Activated naive CD4-positive, alpha-beta T cell treated with anti-CD3 and anti-CD28 coated beads, Interleukin-2, amount 50 U/mL, for 24 hours (primary cell): ENCODE measurements at regions not wholly inside any gene's neighbourhood (a gene's known extent, or its start where the extent isn't known, plus 50 kb on each side); places are given as distances from the start of the nearest gene placed in this dataset.

Experiments used
- H3K27ac Mint-ChIP-seq: one replicate; pipeline ENCODE4 v1.8.0; 2021; ENCODE audit warnings: mild to moderate bottlenecking, mixed read lengths
- H3K27me3 Mint-ChIP-seq: one replicate; pipeline ENCODE4 v1.8.0; 2021; ENCODE audit warnings: mixed read lengths
- H3K36me3 Mint-ChIP-seq: one replicate; pipeline ENCODE4 v1.8.0; 2021; ENCODE audit warnings: mixed read lengths
- H3K4me1 Mint-ChIP-seq: one replicate; pipeline ENCODE4 v1.8.0; 2021; ENCODE audit warnings: mixed read lengths
- H3K4me3 Mint-ChIP-seq: one replicate; pipeline ENCODE4 v1.8.0; 2021; ENCODE audit warnings: mild to moderate bottlenecking, mixed read lengths
- H3K9me3 Mint-ChIP-seq: one replicate; pipeline ENCODE4 v1.8.0; 2021; ENCODE audit warnings: mixed read lengths

DNA sequence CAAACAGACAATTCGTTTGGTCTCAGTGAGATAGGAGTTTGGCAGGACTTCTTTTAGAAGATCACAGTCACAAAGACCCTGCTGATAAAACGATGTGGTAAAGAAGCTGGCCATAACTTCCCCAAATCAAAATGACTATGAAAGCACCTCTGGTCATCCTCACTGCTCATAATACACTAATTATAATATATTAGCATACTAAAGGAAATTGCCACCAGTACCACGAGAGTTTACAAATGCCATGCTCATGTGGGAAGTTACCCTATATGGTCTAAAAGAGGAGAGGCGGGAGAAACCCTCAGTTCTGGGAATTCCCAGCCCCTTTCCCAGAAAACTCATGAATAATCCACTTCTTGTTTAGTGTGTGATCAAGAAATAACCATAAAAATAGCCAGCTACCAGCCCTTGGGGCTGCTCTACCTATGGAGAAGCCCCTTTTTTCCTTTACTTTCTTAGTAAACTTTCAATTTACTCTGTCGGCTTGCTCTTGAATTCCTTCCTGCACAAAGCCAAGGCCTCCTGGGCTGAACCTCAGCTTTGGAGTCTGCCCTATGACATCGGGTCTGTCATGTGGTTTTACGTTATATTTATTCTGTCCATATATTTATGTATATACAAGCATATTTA is 115.8 kb upstream of the IGSF10 start:
- Mint-ChIP-seq H3K4me3 (no peak overlapping the region), H3K27me3 (peaks cover 7% of the 10 kb centered on the region), H3K9me3 (peaks cover 4% of the 10 kb centered on the region), H3K4me1 (no peaks in the 10 kb centered on the region), H3K27ac (no peak overlapping the region), H3K36me3 (no peaks in the 10 kb centered on the region)

GRCh38 chr3:151568184-151568583 is 107.3 kb upstream of the IGSF10 start:
- no peaks in the 10 kb centered on the region for H3K9me3 Mint-ChIP-seq
- no peak overlapping the region for H3K4me3 Mint-ChIP-seq
- H3K27ac Mint-ChIP-seq: no peak overlapping the region
- H3K36me3 Mint-ChIP-seq: no peaks in the 10 kb centered on the region
- no peaks in the 10 kb centered on the region for H3K4me1 Mint-ChIP-seq
- no peaks in the 10 kb centered on the region for H3K27me3 Mint-ChIP-seq

- Mint-ChIP-seq H3K36me3 (no peaks in the 10 kb centered on the region), H3K4me1 (no peaks in the 10 kb centered on the region), H3K9me3 (no peaks in the 10 kb centered on the region), H3K4me3 (no peak overlapping the region), H3K27ac (no peak overlapping the region), H3K27me3 (no peaks in the 10 kb centered on the region)
These were observed 106.6 kb upstream of the IGSF10 start for GRCh38 chr3:151567477-151567876.

DNA sequence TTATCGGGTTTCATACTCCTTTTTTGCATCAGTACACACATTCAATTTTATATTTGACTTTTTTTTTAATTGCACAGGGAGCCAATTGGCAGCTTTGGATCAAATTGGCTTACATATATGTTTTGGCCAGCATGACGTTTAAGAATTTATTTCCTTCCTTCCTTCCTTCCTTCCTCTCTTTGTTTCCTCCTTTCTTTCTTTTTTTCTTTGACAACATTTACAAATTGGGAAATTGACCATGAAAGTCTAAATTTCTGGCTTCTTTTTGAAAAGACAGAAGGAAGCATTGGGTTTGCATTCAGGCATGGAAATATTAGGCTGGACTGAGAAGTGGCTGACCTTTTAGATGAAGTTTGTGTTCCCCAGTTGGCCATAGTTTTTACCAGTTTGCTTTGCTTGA is 103.4 kb upstream of the IGSF10 start:
- no peaks in the 10 kb centered on the region for H3K9me3 Mint-ChIP-seq
- no peak overlapping the region for H3K4me3 Mint-ChIP-seq
- H3K4me1 Mint-ChIP-seq: no peaks in the 10 kb centered on the region

DNA sequence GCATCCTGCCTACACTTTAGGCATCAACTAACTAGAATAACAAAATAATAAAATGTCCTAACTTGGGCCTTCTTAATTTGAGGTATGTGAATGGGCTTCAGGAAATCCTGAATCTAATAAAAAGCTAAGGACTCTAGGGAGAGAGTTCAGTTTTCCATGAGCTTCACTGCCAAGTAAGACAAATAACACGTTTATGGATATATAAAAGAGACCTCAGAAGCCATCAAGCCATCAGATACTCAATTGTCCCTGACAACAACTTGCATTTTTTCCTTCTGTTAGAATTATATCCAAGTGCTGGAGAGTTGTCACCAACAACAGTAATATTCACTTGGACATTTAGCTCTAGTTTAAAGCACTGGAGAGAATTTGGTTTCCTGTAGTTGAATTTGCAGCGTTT is 102.4 kb upstream of the IGSF10 start:
- Mint-ChIP-seq H3K27ac (no peak overlapping the region), H3K27me3 (peaks cover 1% of the 10 kb centered on the region), H3K36me3 (no peaks in the 10 kb centered on the region), H3K4me1 (no peaks in the 10 kb centered on the region), H3K4me3 (no peak overlapping the region), H3K9me3 (no peaks in the 10 kb centered on the region)

More for the DNA sequence above, 103.4 kb upstream of the IGSF10 start:
- Mint-ChIP-seq H3K27ac (no peak overlapping the region), H3K27me3 (no peaks in the 10 kb centered on the region), H3K36me3 (no peaks in the 10 kb centered on the region)

DNA sequence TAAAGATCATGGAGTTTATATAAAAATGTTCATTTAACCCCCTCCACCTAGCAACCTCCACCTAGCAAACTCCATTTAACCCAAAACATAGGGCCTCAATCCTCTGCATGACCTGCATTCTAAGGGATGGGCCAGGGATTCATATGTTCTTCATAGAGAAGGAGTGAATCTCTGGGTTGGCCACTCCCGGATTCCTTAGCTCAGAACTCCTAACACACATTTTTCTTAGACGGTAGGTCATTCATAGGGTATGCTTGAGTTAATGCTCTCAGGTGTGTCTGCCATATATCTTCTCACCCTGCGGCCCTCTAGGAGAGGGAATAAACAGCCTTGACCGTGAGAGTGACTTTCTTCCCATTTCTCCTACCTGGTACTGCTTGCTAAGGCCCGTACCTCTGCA is 102.0 kb upstream of the IGSF10 start:
- no peaks in the 10 kb centered on the region for H3K36me3 Mint-ChIP-seq
- no peaks in the 10 kb centered on the region for H3K4me1 Mint-ChIP-seq

GRCh38 chr3:151561878-151562277 is 101.0 kb upstream of the IGSF10 start:
- Mint-ChIP-seq H3K4me1 (no peaks in the 10 kb centered on the region), H3K9me3 (no peaks in the 10 kb centered on the region), H3K36me3 (no peaks in the 10 kb centered on the region), H3K27ac (no peak overlapping the region), H3K4me3 (no peak overlapping the region), H3K27me3 (peaks cover 1% of the 10 kb centered on the region)

More for the DNA sequence above, 102.0 kb upstream of the IGSF10 start:
- peaks cover 1% of the 10 kb centered on the region for H3K27me3 Mint-ChIP-seq
- no peak overlapping the region for H3K27ac Mint-ChIP-seq
- H3K9me3 Mint-ChIP-seq: no peaks in the 10 kb centered on the region
- no peak overlapping the region for H3K4me3 Mint-ChIP-seq

DNA sequence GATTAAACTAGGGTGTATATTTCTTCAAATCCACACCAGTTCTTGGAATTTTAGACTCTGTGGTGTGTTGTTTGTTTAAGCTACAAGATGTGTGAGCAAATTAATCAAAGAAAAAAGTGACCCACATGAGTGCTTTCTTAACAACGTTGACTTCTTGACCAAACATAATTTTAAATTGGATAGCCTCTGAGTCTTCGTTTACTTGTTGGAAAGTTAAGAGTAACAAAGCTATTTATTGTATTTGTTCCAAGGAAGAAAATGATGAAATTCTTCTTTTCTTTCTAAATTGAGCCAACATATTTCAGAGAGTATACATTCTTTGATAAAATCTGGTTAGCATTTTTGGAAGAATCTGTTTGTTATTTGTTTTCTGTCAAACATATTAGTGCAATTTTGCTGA is 99.9 kb upstream of the IGSF10 start:
- Mint-ChIP-seq H3K27me3 (peaks cover 1% of the 10 kb centered on the region), H3K9me3 (no peaks in the 10 kb centered on the region), H3K4me3 (no peak overlapping the region), H3K27ac (no peak overlapping the region), H3K36me3 (no peaks in the 10 kb centered on the region), H3K4me1 (no peaks in the 10 kb centered on the region)

GRCh38 chr3:151559736-151560135 is 98.9 kb upstream of the IGSF10 start:
- no peaks in the 10 kb centered on the region for H3K4me1 Mint-ChIP-seq
- no peak overlapping the region for H3K27ac Mint-ChIP-seq
- H3K36me3 Mint-ChIP-seq: no peaks in the 10 kb centered on the region
- no peaks in the 10 kb centered on the region for H3K9me3 Mint-ChIP-seq
- peaks cover 1% of the 10 kb centered on the region for H3K27me3 Mint-ChIP-seq
- H3K4me3 Mint-ChIP-seq: no peak overlapping the region

DNA sequence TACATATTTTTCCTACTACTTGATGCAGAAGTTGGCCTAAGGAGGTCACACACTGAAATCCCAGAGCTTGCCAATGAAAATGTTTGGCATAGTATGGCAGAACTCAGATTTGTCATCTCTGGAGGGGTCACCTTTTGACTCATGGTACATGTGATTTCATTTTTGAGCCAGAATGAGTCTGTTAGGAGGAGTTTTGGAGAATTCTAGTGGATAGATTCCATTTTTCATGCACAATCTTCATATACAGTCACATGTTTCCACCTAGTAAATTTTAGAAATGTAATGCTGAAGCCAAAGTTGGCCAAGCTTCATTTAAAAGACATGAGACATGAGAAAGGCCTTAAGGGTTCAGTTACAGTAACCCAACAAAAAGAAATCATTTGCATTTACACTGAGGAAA is 97.8 kb upstream of the IGSF10 start:
- Mint-ChIP-seq H3K4me3 (no peak overlapping the region), H3K27me3 (peaks cover 1% of the 10 kb centered on the region), H3K36me3 (no peaks in the 10 kb centered on the region), H3K27ac (no peak overlapping the region), H3K9me3 (no peaks in the 10 kb centered on the region), H3K4me1 (no peaks in the 10 kb centered on the region)

DNA sequence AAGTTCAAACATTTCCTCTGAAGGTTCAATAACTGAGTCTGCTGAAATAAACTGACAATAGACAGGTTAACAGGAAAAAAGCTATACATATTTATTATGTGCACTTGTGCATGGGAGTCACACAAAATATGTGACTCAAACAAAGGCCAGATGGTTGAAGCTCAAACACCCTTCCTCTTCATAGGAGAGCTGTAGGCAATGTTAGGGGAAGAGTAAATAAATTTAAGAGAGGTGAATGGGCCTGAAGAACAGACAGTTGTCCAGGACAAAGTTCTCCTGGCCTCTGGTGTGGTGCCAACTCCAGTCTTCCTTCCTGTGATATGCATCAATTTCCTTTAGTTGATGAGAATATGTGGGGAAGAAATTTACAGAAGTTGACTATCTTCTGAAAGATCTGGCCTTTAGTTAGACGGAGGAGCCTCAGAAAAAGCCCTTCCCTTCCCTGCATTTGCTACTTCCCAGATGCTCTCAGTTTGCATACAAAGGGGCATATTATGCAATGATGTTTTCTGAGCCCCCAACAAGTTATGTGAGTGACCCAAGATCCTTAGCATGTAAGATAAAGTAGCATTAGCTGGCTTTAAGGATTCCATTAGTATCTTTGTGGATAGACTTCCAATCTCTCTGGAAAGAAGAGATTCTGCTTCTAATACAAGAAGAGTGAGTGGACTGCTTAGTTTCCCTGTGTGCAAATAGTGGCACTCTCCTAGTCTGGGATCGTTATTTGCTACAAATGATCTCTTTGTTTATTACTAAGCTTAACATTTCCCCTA is 96.4 kb upstream of the IGSF10 start:
- Mint-ChIP-seq H3K4me1 (no peaks in the 10 kb centered on the region), H3K27ac (no peak overlapping the region), H3K4me3 (no peak overlapping the region), H3K27me3 (peaks cover 1% of the 10 kb centered on the region), H3K36me3 (no peaks in the 10 kb centered on the region), H3K9me3 (no peaks in the 10 kb centered on the region)

- Mint-ChIP-seq H3K4me1 (no peaks in the 10 kb centered on the region), H3K4me3 (no peak overlapping the region)
These were observed 95.7 kb upstream of the IGSF10 start for GRCh38 chr3:151556596-151556995.

GRCh38 chr3:151555523-151555922 is 94.7 kb upstream of the IGSF10 start:
- H3K36me3 Mint-ChIP-seq: no peaks in the 10 kb centered on the region
- no peaks in the 10 kb centered on the region for H3K9me3 Mint-ChIP-seq
- H3K4me3 Mint-ChIP-seq: no peak overlapping the region
- H3K4me1 Mint-ChIP-seq: no peaks in the 10 kb centered on the region
- peaks cover 1% of the 10 kb centered on the region for H3K27me3 Mint-ChIP-seq
- no peak overlapping the region for H3K27ac Mint-ChIP-seq

More at GRCh38 chr3:151556596-151556995, 95.7 kb upstream of the IGSF10 start:
- Mint-ChIP-seq H3K9me3 (no peaks in the 10 kb centered on the region), H3K36me3 (no peaks in the 10 kb centered on the region), H3K27me3 (peaks cover 1% of the 10 kb centered on the region), H3K27ac (no peak overlapping the region)

GRCh38 chr3:151553888-151554287 is 93.0 kb upstream of the IGSF10 start:
- Mint-ChIP-seq H3K36me3 (no peaks in the 10 kb centered on the region), H3K27me3 (no peaks in the 10 kb centered on the region), H3K27ac (no peak overlapping the region), H3K9me3 (no peaks in the 10 kb centered on the region), H3K4me3 (no peak overlapping the region), H3K4me1 (no peaks in the 10 kb centered on the region)

DNA sequence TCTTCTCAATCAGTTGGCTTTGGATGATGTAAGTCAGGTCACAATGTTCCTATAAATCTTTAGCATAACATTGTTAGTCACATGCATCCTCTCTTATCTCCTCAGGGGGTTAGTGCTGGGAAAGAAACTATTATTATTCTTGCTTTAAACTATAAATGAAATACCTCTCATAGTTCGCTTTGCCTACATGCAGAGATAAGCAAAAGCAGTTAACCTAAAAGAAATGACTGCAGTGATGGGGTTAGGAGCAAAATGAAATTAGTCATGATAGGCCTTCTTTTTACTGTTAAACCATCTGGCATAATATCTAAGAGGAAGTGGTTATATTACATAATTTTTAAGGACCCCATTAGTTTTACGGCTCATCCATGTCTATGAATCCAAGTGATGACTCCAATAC is 91.7 kb upstream of the IGSF10 start:
- H3K27me3 Mint-ChIP-seq: no peaks in the 10 kb centered on the region
- H3K4me1 Mint-ChIP-seq: no peaks in the 10 kb centered on the region
- no peak overlapping the region for H3K4me3 Mint-ChIP-seq
- H3K36me3 Mint-ChIP-seq: no peaks in the 10 kb centered on the region
- no peaks in the 10 kb centered on the region for H3K9me3 Mint-ChIP-seq
- no peak overlapping the region for H3K27ac Mint-ChIP-seq

- no peaks in the 10 kb centered on the region for H3K9me3 Mint-ChIP-seq
- no peaks in the 10 kb centered on the region for H3K36me3 Mint-ChIP-seq
- no peak overlapping the region for H3K27ac Mint-ChIP-seq
- no peaks in the 10 kb centered on the region for H3K4me1 Mint-ChIP-seq
- H3K4me3 Mint-ChIP-seq: no peak overlapping the region
- H3K27me3 Mint-ChIP-seq: peaks cover 1% of the 10 kb centered on the region
These were observed 89.8 kb upstream of the IGSF10 start for GRCh38 chr3:151550642-151551041.
